HepG2 (cell line): ENCODE measurements at regions not wholly inside any gene's neighbourhood (a gene's known extent, or its start where the extent isn't known, plus 50 kb on each side); places are given as distances from the start of the nearest gene placed in this dataset.

Experiments
- ATAC-seq: fragments of 200-7000 bp; cut with Tn5 transposase; 3 replicates; pipeline ENCODE4 v1.9.1; 2020; ENCODE audit warnings: mild to moderate bottlenecking, moderate library complexity
- BruUV-seq: library from RNA; stranded (reverse); fragments of 400-500 nt; replicated peaks from 2 replicates; lab custom pipeline; 2021; lab: Mats Ljungman, UMichigan
- CTCF ChIA-PET: fragments of 300-600 bp; formaldehyde crosslinking; extraction: SDS; loops from one replicate; lab custom pipeline; 2021; ENCODE audit warnings: low total read pairs, inconsistent platforms, low intra/inter-chr PET ratio; lab: Yijun Ruan, JAX
- POLR2A ChIA-PET: fragments of 350-600 bp; sonication (Branson Sonifier 250); formaldehyde crosslinking; loops from one replicate; lab custom pipeline; 2020; ENCODE audit warnings: antibody characterized with exemption, inconsistent platforms; lab: Yijun Ruan, JAX
- DNase-seq: peaks from one replicate; pipeline ENCODE4 v3.0.0-alpha.2; 2015; ENCODE audit warnings: low spot score
- FAIRE-seq: peaks from 3 replicates; lab custom pipeline; 2011; peaks lifted over from hg19 to GRCh38; lab: Jason Lieb, UNC
- H2AFZ ChIP-seq: one replicate; pipeline ENCODE4 v1.6.1; 2011; ENCODE audit warnings: low read length, inconsistent platforms
- H3K27ac ChIP-seq: fragments of 300-600 bp; 3 replicates; pipeline ENCODE4 v1.8.0; 2011; ENCODE audit warnings: mixed run types, mild to moderate bottlenecking, mixed read lengths, low read length, inconsistent platforms; ENCODE audit not compliant: insufficient read depth; ENCODE audit errors: extremely low read length
- H3K27me3 ChIP-seq, 2 experiments: fragments of 200-600 bp in 1 of 2; 2 replicates in 1 of 2; 3 replicates in 1 of 2; pipeline versions ENCODE4 v1.6.0 to v1.8.0; 2011; ENCODE audit warnings: low read length in 2 of 2, mild to moderate bottlenecking in 2 of 2, moderate library complexity in 2 of 2, inconsistent platforms in 1 of 2; ENCODE audit not compliant: insufficient read depth in 2 of 2, control insufficient read depth in 1 of 2
- H3K36me3 ChIP-seq, 2 experiments: fragments of 200-600 bp in 1 of 2; replicated peaks in 1 of 2; 2 replicates in 1 of 2; 3 replicates in 1 of 2; pipeline versions ENCODE4 v1.5.1 to v1.8.0; 2011; ENCODE audit warnings: low read length in 2 of 2, inconsistent platforms in 1 of 2; ENCODE audit not compliant: insufficient read depth in 2 of 2, control insufficient read depth in 1 of 2
- H3K4me1 ChIP-seq: 2 replicates; pipeline ENCODE4 v1.5.1; 2012; ENCODE audit warnings: low read length, inconsistent platforms; ENCODE audit not compliant: insufficient read depth
- H3K4me2 ChIP-seq: 2 replicates; pipeline ENCODE4 v1.6.0; 2011; ENCODE audit warnings: low read depth, low read length, inconsistent platforms
- H3K4me3 ChIP-seq, 3 experiments: fragments of 200-600 bp in 1 of 3; sonication (generic), shearing (Covaris generic) in 1 of 3; replicated peaks in 1 of 3; 2 replicates each; pipeline ENCODE4 v1.5.1; 2011 to 2016; ENCODE audit warnings: low read length in 3 of 3, inconsistent platforms in 2 of 3, low read depth in 2 of 3, mild to moderate bottlenecking in 2 of 3, control low read depth in 1 of 3, mixed read lengths in 1 of 3; ENCODE audit not compliant: insufficient read depth in 1 of 3
- H3K79me2 ChIP-seq: one replicate; pipeline ENCODE4 v1.6.1; 2011; ENCODE audit warnings: low read length, inconsistent platforms; ENCODE audit not compliant: insufficient read depth
- H3K9ac ChIP-seq: 2 replicates; pipeline ENCODE4 v1.6.0; 2011; ENCODE audit warnings: mild to moderate bottlenecking, low read depth, low read length, inconsistent platforms; ENCODE audit not compliant: insufficient read depth
- H3K9me3 ChIP-seq: 2 replicates; pipeline ENCODE4 v1.5.1; 2012; ENCODE audit warnings: mild to moderate bottlenecking, low read length
- H4K20me1 ChIP-seq: 2 replicates; pipeline ENCODE4 v1.6.0; 2011; ENCODE audit warnings: inconsistent platforms, mild to moderate bottlenecking, low read length, moderate library complexity; ENCODE audit not compliant: insufficient read depth
- BCL3 ChIP-seq: sonication (generic); formaldehyde crosslinking; IDR thresholded peaks from 2 replicates; pipeline ENCODE4 v1.5.1; 2020; ENCODE audit warnings: mild to moderate bottlenecking, missing genetic modification reagents, moderate library complexity
- GLI4 ChIP-seq: sonication (generic); formaldehyde crosslinking; IDR thresholded peaks from 2 replicates; pipeline ENCODE4 v1.5.1; 2020; ENCODE audit warnings: missing genetic modification reagents, mild to moderate bottlenecking, moderate library complexity, borderline replicate concordance
- HNF4G ChIP-seq, 2 experiments: sonication (generic) in 1 of 2; formaldehyde crosslinking in 1 of 2; IDR thresholded peaks; 2 replicates each; pipeline versions ENCODE4 v1.4.0 to v1.6.1; 2011 to 2020; ENCODE audit warnings: borderline replicate concordance in 2 of 2, low read depth in 2 of 2, mild to moderate bottlenecking in 2 of 2, low read length in 1 of 2, missing genetic modification reagents in 1 of 2, moderate library complexity in 1 of 2
- HNRNPUL1 ChIP-seq: fragments of 200-400 bp; formaldehyde crosslinking; IDR thresholded peaks from 2 replicates; pipeline ENCODE4 v1.6.1; 2017; ENCODE audit warnings: low read depth, mild to moderate bottlenecking, low read length, moderate library complexity
- IRX3 ChIP-seq: sonication (generic); formaldehyde crosslinking; IDR thresholded peaks from 2 replicates; pipeline ENCODE4 v1.8.1; 2023; ENCODE audit warnings: mild to moderate bottlenecking, low read depth, missing genetic modification reagents, borderline replicate concordance
- KLF9 ChIP-seq: IDR thresholded peaks from 2 replicates; pipeline ENCODE4 v1.6.1; 2016; ENCODE audit warnings: low read depth
- MED8 ChIP-seq: sonication (generic); formaldehyde crosslinking; IDR thresholded peaks from 2 replicates; pipeline ENCODE4 v1.8.1; 2023; ENCODE audit warnings: mild to moderate bottlenecking, missing genetic modification reagents; ENCODE audit not compliant: insufficient replicate concordance
- MYC ChIP-seq: sonication (generic); formaldehyde crosslinking; IDR thresholded peaks from 2 replicates; pipeline ENCODE4 v1.9.0; 2021; ENCODE audit warnings: missing genetic modification reagents, borderline replicate concordance
- NFYC ChIP-seq: IDR thresholded peaks from 2 replicates; pipeline ENCODE4 v1.6.1; 2016; ENCODE audit warnings: missing genetic modification reagents, missing compliant biosample characterization
- NR2C2 ChIP-seq: sonication (generic); formaldehyde crosslinking; IDR thresholded peaks from 2 replicates; pipeline ENCODE4 v1.4.0; 2020; ENCODE audit warnings: missing genetic modification reagents, mild to moderate bottlenecking, moderate library complexity, borderline replicate concordance
- PRDM4 ChIP-seq: sonication (generic); formaldehyde crosslinking; IDR thresholded peaks from 2 replicates; pipeline ENCODE4 v1.9.0; 2021; ENCODE audit warnings: missing genetic modification reagents, borderline replicate concordance
- RFX1 ChIP-seq: fragments of 450-650 bp; IDR thresholded peaks from 2 replicates; pipeline ENCODE4 v1.6.1; 2017
- STAT5B ChIP-seq: sonication (generic); formaldehyde crosslinking; IDR thresholded peaks from 2 replicates; pipeline ENCODE4 v1.4.0; 2020; ENCODE audit warnings: missing genetic modification reagents
- WIZ ChIP-seq: sonication (generic); formaldehyde crosslinking; IDR thresholded peaks from 2 replicates; pipeline ENCODE4 v1.5.1; 2020; ENCODE audit warnings: mild to moderate bottlenecking, missing genetic modification reagents
- ZNF230 ChIP-seq: sonication (generic); formaldehyde crosslinking; IDR thresholded peaks from 2 replicates; pipeline ENCODE4 v1.4.0; 2020; ENCODE audit warnings: mild to moderate bottlenecking, missing genetic modification reagents
- ZNF253 ChIP-seq: sonication (generic); formaldehyde crosslinking; IDR thresholded peaks from 2 replicates; pipeline ENCODE4 v1.8.0; 2022; ENCODE audit warnings: mild to moderate bottlenecking, missing genetic modification reagents, borderline replicate concordance
- ZNF329 ChIP-seq: sonication (generic); formaldehyde crosslinking; IDR thresholded peaks from 2 replicates; pipeline ENCODE4 v1.9.0; 2021; ENCODE audit warnings: low read depth, mild to moderate bottlenecking, missing genetic modification reagents
- ZNF546 ChIP-seq: sonication (generic); formaldehyde crosslinking; conservative IDR thresholded peaks from 2 replicates; pipeline ENCODE4 v1.8.1; 2023; ENCODE audit warnings: mild to moderate bottlenecking, missing genetic modification reagents
- ZNF574 ChIP-seq: sonication (generic); formaldehyde crosslinking; IDR thresholded peaks from 2 replicates; pipeline ENCODE4 v1.4.0; 2020; ENCODE audit warnings: missing genetic modification reagents
- ZNF792 ChIP-seq: IDR thresholded peaks from 2 replicates; pipeline ENCODE4 v1.6.1; 2016
- WGBS: methylation state at CpG from one replicate; pipeline ENCODE4 v1.1.6; 2017; ENCODE audit warnings: low lambda C conversion rate; 5-methylcytosine and 5-hydroxymethylcytosine counted together
- in situ Hi-C: cut with HindIII; loops from 2 replicates; pipeline ENCODE4 v1.10.0; 2017; ENCODE audit warnings: low pct_unique_long_range_greater_than_20kb; ENCODE audit not compliant: extremely low pct_ligation_motif_present
- intact Hi-C: fragments of 100-400 bp; cut with micrococcal nuclease; formaldehyde crosslinking; loops from one replicate; pipeline ENCODE4 v1.10.0; 2022; ENCODE audit not compliant: unreplicated experiment

GRCh38 chr1:222923506-222923905 lies 108.7 kb downstream of the DISP1 start:
- Histone ChIP-seq H2AFZ (no peak overlapping the region), H3K27me3 (no peaks in the 10 kb centered on the region), H3K4me1 (peaks cover 18% of the 10 kb centered on the region), H3K79me2 (no peaks in the 10 kb centered on the region), H3K27ac (no peak overlapping the region), H3K9me3 (no peaks in the 10 kb centered on the region), H4K20me1 (no peaks in the 10 kb centered on the region), H3K4me2 (no peak overlapping the region), H3K36me3 (no peaks in the 10 kb centered on the region), H3K4me3 (no peak overlapping the region), H3K9ac (no peak overlapping the region)
- no peak for ATAC-seq
- ChIA-PET CTCF (no interaction called here), POLR2A (no interaction called here)
- no peak for DNase-seq
- TF ChIP-seq ZNF792 (CRISPR knock-in tag) (no peak), MED8 (CRISPR knock-in tag) (no peak), NR2C2 (no peak), MYC (CRISPR knock-in tag) (no peak), GLI4 (CRISPR knock-in tag) (no peak), WIZ (CRISPR knock-in tag) (no peak), ZNF546 (CRISPR knock-in tag) (no peak), IRX3 (CRISPR knock-in tag) (no peak), STAT5B (CRISPR knock-in tag) (no peak), KLF9 (CRISPR knock-in tag) (no peak), HNF4G (IDR thresholded peaks at IDR 0.05; ENCODE audit: borderline replicate concordance, low read depth, low read length) (no peak), HNF4G (CRISPR knock-in tag; IDR thresholded peaks at IDR 0.05; ENCODE audit: borderline replicate concordance, low read depth) (no peak), HNRNPUL1 (no peak), NFYC (CRISPR knock-in tag) (no peak), ZNF230 (CRISPR knock-in tag) (no peak), ZNF329 (no peak), RFX1 (no peak), PRDM4 (CRISPR knock-in tag) (no peak), ZNF253 (CRISPR knock-in tag) (no peak), BCL3 (no peak), ZNF574 (CRISPR knock-in tag) (no peak)
- no TSS peak for BruUV-seq
- WGBS = 82% methylated on average over 3 of the region's 3 CpGs
- FAIRE-seq = no peak
- intact Hi-C loops = loop anchor here (10.0 kb wide), 1 partner anchor 161 kb away; no protein-coding TSS in a partner anchor
- in situ Hi-C loops = no loop called here
